ENCODE measurements at regions not wholly inside any gene's neighbourhood (a gene's known extent, or its start where the extent isn't known, plus 50 kb on each side); places are given as distances from the start of the nearest gene placed in this dataset.

GRCh38 chr3:135678386-135678785 is 287.1 kb upstream of the PPP2R3A start:
- TF ChIP-seq POLR2AphosphoS5 (IDR thresholded peaks at IDR 0.05; ENCODE audit: low read depth, low read length) (no peak), POLR2A (IDR thresholded peaks at IDR 0.05; ENCODE audit: low read depth, low read length) (no peak)
